ENCODE measurements at regions not wholly inside any gene's neighbourhood (a gene's known extent, or its start where the extent isn't known, plus 50 kb on each side); places are given as distances from the start of the nearest gene placed in this dataset.

DNA sequence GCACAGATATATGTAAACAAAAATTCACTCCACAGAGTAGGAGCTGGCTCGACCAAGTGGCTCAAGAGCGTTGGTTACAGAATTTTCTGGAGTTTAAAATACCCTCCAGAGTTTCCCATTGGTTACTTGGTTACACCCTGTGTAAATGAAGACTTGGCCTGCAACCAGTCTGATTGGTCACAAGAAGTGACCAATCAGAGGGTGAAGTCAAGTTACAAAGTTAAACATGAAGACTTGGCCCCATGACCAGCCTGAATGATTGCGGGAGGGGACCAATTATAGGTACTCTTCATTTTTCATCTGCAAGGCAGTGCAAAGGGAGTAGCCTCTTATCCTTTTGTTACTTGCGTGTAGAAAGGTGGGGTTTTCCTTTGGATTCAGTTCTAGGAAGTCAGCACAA, 121.3 kb upstream of the SALL1 start:
- TF ChIP-seq, protein P1, sequence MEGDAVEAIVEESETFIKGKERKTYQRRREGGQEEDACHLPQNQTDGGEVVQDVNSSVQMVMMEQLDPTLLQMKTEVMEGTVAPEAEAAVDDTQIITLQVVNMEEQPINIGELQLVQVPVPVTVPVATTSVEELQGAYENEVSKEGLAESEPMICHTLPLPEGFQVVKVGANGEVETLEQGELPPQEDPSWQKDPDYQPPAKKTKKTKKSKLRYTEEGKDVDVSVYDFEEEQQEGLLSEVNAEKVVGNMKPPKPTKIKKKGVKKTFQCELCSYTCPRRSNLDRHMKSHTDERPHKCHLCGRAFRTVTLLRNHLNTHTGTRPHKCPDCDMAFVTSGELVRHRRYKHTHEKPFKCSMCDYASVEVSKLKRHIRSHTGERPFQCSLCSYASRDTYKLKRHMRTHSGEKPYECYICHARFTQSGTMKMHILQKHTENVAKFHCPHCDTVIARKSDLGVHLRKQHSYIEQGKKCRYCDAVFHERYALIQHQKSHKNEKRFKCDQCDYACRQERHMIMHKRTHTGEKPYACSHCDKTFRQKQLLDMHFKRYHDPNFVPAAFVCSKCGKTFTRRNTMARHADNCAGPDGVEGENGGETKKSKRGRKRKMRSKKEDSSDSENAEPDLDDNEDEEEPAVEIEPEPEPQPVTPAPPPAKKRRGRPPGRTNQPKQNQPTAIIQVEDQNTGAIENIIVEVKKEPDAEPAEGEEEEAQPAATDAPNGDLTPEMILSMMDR (IDR thresholded peaks at IDR 0.05; ENCODE audit: borderline replicate concordance), result no peak
- Histone ChIP-seq H3K9me3 (replicated peaks) (peaks cover 16% of the 10 kb centered on the region), H3K4me3 (no peak overlapping the region), H3K27me3 (ENCODE audit: low read depth) (no peaks in the 10 kb centered on the region), H3K4me1 (no peaks in the 10 kb centered on the region), H3K27ac (replicated peaks) (no peak overlapping the region), H3K36me3 (no peaks in the 10 kb centered on the region)
- DNase-seq, result no peak
- intact Hi-C loops (cut with micrococcal nuclease), result no loop called here

DNA sequence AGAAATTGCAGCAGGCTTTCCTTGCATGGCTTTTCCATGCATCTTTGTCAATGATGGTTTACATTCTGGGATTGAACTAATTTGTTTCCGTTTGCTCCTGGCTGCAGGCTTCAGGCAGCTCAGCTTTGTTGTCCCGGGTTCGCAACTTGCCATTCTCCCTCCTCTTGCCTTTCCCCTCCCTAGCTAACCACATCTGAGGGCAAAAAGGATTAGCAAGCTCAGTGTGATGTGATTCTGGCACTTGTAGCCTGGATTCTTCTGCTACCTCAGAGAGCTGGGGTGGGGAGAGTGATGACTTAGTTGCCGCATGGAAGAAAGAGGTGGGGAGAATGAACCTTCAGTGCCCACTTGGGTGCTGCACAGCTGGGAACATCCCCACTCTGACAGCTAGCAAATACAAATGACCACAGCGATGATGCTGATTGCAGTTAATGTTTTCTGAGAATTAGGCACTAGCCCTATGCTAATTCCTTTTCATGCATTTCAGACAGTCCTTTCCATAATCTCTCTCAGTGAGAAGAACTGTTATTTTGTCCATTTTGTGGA, 120.2 kb upstream of the SALL1 start:
- TF ChIP-seq, protein P1 (IDR thresholded peaks at IDR 0.05; ENCODE audit: borderline replicate concordance), result no peak
- peaks cover 16% of the 10 kb centered on the region for H3K9me3 ChIP-seq (replicated peaks)
- H3K4me3 ChIP-seq, result no peak overlapping the region
- no peaks in the 10 kb centered on the region for H3K4me1 ChIP-seq
- no peaks in the 10 kb centered on the region for H3K27me3 ChIP-seq (ENCODE audit: low read depth)
- intact Hi-C loops (cut with micrococcal nuclease), result no loop called here
- no peak for DNase-seq
- no peak overlapping the region for H3K27ac ChIP-seq (replicated peaks)
- H3K36me3 ChIP-seq, result no peaks in the 10 kb centered on the region

DNA sequence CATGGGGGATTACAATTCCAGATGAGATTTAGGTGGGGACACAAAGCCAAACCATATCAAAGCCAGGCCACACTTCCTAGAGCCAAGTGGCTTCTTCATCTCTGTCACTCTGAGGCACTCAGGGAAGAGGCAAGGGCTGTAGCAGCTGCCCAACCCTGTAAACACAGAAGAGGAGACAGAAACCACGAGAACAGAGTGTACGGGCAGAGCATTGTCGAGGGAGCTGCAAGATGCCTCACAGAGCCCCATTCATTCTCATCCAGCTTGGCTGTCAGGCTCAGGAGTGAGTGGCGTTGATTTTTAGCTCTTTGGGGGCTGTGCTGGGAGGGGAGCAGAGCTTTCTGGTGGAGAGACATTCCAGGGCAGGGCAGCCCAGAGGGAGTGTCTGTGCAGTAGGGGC, 117.2 kb upstream of the SALL1 start:
- no peaks in the 10 kb centered on the region for H3K27me3 ChIP-seq (ENCODE audit: low read depth)
- TF ChIP-seq, protein P1 (IDR thresholded peaks at IDR 0.05; ENCODE audit: borderline replicate concordance), result no peak
- no peaks in the 10 kb centered on the region for H3K36me3 ChIP-seq
- no peak overlapping the region for H3K27ac ChIP-seq (replicated peaks)
- peaks cover 34% of the 10 kb centered on the region for H3K9me3 ChIP-seq (replicated peaks)
- DNase-seq, result no peak
- no peak overlapping the region for H3K4me3 ChIP-seq
- intact Hi-C loops (cut with micrococcal nuclease), result no loop called here
- H3K4me1 ChIP-seq, result no peaks in the 10 kb centered on the region

DNA sequence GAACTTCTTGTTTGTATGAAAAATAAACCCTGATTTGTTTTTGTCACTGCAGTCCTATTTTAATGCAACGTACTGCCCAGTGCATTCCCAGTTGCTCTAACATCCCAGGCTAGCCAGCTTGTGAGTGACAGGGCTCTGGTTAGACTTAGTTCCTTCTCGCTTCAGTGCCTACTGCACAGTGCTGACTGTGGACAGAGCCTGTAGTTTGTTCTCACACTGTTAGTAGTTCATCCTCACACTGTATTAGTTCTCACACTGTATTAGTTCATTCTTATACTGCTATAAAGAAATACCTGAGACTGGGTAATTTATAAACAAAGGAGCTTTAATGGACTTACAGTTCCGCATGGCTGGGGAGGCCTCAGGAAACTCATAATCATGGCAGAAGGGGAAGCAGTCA, 116.6 kb upstream of the SALL1 start:
- Histone ChIP-seq H3K27me3 (ENCODE audit: low read depth) (no peaks in the 10 kb centered on the region), H3K36me3 (no peaks in the 10 kb centered on the region), H3K9me3 (replicated peaks) (peaks cover 38% of the 10 kb centered on the region), H3K27ac (replicated peaks) (no peak overlapping the region), H3K4me3 (no peak overlapping the region), H3K4me1 (no peaks in the 10 kb centered on the region)
- TF ChIP-seq, protein P1 (IDR thresholded peaks at IDR 0.05; ENCODE audit: borderline replicate concordance), result no peak
- intact Hi-C loops (cut with micrococcal nuclease), result no loop called here
- DNase-seq, result no peak

DNA sequence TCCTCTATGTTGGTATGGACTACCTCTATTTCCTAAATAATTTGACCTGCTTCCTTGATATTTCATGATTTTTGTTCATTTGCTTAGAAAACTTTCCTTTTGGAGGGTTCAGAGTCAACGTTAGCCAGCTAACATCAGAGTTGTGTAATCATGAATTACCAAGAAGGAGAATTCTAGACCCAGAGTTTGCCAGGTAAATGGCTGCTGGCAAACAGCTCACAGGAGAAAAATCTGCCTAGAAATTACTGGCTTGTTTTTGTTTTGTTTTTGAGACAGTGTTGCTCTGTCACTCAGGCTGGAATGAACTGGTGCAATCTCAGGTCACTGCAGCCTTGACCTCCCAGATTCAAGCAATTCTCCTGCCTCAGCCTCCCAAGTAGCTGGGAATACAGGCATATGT, 111.4 kb upstream of the SALL1 start:
- DNase-seq, result no peak
- H3K27ac ChIP-seq (replicated peaks), result no peak overlapping the region
- TF ChIP-seq, protein P1 (IDR thresholded peaks at IDR 0.05; ENCODE audit: borderline replicate concordance), result no peak

More for the DNA sequence above, 111.4 kb upstream of the SALL1 start:
- Histone ChIP-seq H3K4me1 (no peaks in the 10 kb centered on the region), H3K36me3 (no peaks in the 10 kb centered on the region), H3K27me3 (ENCODE audit: low read depth) (no peaks in the 10 kb centered on the region), H3K4me3 (no peak overlapping the region), H3K9me3 (replicated peaks) (peaks cover 42% of the 10 kb centered on the region)
- intact Hi-C loops (cut with micrococcal nuclease), result no loop called here

All from left ventricle myocardium inferior (tissue), 1 donor.